NCI-H1694 treated with DMSO at 0.1 percent for 48 hours (cell line): ENCODE measurements at regions not wholly inside any gene's neighbourhood (a gene's known extent, or its start where the extent isn't known, plus 50 kb on each side); places are given as distances from the start of the nearest gene placed in this dataset.
"Not testable (repeated sequence)": the region's sequence is repeated elsewhere in the genome, so short reads cannot be mapped to it uniquely, and the experiment has no call there.

Source experiments
- DNase-seq: peaks from one replicate; lab custom pipeline; 2025; lab: John Stamatoyannopoulos, UW

DNA sequence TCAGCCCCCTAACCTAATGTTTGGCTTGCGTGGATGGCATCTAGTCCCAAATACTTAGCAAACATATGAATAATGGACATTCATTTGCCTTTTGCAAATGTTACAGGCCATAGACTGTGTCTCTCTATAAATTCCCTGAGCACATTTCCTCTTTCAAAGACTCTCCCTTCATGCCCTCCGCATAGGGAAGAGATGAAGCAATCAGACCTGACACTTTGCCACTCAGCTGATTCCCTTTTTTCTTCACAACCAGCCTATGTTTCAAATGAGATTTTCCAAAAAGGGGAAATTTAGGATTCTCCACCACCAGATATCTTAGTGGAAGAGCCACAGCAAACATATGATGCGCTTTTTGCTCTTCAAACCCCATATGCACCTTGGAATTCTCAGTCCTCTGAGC, 453.7 kb downstream of the STK39 start:
- no peak for DNase-seq

DNA sequence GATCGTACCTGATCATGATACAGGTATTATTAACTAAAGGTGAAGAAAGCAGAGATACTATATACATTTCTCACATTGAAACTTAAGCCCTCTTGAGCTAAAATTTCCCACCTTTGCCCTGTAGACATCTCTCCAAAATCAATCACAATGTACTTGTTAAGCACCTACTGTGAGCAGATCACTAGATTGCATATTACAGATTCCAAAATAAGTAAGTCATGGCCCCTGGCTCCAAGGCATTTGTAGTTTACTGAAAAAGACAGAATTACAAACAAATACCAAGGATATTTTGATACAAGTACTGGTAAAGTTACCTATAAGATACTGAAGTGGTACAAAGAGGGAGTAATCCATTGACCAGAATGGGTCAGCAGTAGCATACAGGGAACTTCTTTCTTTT, 455.3 kb downstream of the STK39 start:
- DNase-seq, result no peak

DNA sequence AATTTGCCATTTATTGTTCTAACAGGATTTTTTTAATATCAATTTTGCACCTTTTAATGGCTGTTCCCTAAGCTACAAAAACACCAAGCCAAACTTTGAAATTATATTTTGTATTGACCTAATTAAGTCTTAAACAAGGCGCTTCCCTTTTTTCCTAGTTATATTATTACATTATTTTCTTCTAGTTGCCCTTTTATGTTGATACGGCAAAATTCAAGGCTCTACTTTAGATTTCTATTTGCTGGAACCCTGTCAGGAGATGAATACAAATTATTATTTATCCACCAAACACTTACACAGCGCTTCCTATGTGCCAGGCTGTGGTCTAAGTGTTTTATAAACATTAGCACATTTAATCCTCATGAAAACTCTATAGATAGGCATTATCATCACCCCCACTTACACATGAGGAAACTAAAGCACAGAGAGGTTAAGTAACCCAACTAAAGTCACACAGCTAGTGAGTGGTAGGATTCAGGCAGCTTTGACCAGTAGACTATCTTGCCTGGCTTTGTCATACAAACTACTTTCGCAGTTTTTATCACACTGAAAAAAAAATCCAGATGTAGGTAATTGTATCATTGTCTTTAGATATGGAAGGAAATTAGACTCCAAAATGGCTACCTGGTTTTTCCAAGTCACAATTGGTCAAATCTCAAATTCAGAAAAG, 456.5 kb downstream of the STK39 start:
- DNase-seq, result no peak

DNA sequence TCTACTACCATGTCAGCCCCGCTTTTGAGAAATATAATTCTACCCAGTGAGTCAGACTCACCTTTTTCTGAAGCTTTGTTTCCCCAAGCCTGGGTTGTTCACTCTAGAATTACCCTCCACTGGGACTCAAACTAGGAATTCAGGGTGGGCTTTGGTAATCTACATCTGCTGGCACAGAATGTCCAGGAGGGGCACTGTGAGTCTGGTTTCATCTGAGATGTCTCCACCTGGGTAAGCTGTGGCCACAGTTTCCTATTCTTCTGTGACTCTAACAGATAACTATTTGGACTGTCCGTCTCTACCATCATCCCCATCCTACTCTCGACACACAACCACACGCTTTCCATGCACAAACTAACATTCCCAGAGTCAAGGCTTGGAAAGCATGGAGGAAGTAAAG, 457.2 kb downstream of the STK39 start:
- DNase-seq, result no peak

DNA sequence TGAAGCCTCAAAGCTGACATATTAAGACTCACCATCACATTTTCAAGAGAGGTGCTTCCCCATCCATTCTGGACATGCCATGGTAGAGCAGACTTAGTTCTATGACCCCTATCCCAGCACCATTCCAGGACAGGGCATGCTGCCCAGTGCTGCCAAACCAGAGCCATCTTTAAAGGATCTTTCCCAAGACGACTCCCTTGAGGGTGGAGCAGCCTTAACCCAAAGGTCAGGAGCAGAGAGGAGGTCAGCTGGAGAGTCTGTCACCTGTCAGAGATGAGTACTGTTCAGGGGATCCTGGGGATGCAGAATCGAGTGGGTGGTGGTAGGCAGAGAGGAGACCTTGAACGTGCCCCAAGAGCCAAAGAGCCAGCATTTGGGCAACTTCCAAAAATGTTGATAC, 459.8 kb downstream of the STK39 start:
- no peak for DNase-seq

DNA sequence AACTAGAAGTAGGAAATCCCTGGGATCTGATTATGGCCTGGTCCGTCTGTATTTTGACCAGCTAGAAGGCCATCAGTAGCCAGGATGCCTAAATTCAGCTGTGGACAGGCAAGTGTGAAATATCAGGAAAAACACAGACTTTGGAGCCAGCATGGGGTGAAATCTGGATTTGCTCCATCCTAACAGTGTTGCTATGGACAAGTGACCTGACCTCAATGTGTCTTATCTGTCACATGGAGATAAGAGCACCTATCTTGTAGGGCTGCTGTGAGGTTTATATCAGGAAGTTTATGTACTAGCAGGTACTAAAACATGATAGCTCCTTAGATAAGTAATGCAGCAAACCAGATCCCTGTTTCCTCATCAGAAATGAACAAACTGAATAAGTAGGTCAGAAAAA, 460.4 kb downstream of the STK39 start:
- no peak for DNase-seq

DNA sequence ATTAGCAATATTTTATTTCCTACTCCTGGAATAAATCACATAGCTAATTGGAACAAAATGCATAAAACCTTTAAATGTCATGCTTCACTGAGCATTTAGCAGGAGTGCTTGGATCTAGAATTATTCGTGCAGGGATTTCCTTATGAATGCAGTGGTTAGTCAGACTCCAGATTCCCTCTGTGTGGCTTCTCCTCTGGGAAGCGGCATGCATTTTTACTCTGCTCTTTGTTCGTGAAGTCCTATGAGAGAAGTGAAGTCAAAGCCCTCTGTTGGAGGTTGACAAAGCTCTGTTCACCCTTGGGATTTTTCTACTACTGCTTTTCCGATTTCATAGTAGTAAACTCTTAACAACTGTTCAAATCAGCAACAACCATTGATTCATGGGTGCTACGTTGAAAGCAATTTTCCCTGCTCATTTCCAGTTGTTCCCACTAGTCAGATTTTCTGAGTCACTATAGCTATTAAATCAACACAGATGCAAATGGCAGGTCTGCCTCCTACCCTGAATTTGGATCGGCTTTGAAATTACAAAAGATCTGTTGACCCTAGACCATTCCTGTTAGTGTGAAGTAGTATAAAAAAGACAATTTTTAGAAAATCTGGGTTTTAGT, 461.7 kb downstream of the STK39 start:
- DNase-seq, result no peak

DNA sequence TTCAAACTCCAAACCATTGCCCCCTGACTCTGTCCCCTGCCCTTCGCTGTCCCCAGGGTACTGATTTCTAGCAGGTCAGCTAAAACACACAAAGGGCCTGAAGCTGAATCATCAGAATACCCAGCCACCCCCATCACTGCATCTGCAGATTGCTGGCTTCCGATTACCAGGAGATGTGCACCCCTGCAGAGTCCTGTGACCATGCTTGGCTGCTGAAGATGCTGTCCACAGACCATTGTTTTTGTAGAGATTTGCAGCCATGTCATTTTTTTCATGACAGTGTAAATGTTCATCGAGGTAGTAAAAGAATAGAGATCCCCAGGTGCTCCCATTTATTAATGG, 463.3 kb downstream of the STK39 start:
- no peak for DNase-seq

DNA sequence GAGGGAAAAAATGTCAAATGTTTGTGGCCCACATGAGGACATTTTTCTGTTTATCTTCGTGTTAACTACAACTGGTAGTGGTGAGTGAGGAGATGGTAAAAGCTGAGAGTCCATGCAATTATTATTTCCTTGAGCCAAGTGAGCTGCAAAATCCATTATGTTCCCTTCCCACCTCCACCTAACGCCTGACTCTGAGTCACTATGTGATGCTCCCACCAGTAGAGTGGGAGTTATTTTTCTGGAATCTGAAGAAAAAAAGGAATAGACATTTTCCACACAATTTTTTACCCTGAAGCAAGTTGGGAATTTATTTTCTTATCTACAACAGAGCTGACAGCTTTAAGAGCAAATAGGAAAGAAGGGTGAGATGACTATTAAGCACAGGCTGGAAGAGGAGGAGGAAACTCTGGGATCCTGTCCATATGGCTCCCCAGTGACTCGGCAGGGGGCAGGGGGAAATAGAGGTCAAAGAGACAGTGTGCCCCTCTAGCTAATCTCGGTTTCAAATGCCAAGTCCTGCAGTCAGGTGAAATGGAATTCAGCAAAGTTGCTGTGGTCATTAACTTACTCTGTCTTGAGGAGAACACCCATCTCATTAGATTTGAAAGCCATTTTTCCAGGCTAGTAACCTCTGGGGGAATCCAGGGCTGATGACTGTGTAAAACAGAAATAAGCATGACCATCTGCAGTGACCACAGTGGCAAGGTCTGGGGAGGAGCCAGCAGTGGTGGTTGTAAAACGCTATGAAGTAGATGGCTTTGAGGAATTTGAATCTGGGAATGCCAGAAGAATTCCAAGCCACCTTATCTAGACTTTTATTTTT, 463.9 kb downstream of the STK39 start:
- DNase-seq, result no peak

DNA sequence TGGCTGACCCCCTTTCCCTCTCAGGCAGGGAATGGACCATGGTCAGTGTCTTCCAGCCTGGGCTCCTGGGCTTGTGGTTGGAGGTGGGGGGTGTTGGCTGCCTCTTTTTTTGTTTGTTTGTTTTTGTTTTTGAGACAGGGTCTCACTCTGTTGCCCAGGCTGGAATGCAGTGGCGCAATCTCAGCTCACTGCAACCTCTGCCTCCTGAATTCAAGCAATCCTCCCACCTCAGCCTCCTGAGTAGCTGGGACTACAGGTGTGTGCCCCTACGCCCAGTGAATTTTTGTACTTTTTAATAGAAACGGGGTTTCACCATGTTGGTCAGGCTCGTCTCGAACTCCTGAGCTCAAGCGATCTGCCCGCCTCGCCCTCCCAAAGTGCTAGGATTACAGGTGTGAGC, 465.8 kb downstream of the STK39 start:
- not testable (repeated sequence) for DNase-seq

DNA sequence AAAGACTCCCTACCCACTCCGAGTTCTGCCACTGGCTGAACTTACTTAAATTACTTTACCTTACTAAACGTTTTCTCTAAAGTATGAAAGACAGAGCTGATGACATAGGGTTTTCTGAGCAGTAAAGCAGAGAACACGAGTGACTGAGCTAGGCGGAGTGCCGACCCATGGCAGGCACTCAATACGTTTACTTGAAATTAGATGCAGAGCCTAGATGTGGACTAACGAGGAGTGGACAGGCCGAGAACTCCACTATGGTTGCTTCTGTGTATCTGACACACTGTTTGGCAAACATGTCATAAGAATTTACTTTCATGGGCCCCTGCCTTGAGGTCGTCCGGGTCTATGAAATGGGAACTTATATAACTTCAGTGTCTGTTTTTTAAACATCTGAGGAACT, 471.0 kb downstream of the STK39 start:
- no peak for DNase-seq

DNA sequence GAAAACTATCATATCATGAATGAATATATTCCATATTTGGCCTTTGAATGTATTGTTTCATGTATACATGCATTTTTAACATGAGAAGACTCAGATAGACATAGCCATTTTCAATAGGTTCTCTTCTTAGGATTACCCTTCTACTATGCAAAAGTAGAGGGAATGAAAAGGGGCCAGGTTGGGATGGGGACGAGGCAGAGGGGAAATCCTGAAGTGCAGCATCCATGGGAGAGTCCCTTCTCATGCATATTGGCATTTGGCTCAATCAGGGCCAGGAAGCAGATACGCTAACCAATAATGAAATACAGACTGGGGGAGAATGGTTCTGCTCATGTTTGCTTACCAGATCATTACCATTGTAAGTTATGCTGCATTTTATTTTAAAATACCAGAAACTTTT, 475.8 kb downstream of the STK39 start:
- DNase-seq, result no peak

DNA sequence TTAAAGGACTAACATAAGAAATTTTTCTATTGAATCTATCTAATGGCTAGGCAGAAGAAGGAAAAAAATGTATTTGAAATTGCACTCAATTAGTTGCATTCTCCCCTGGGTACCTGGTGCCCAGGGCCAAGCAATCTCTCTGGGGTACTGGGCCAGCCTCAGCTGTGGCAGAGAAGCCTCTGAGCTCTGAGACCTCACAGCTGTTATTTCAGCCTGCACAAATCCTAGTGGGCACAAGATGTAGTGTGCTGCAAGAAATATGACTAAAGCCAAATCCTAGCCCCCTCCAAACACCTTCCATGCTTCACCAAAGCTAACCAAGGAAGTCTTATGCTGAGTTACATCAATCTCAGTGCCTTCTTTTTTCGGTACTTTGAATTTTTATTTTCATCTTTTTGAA, 478.4 kb downstream of the STK39 start:
- no peak for DNase-seq

DNA sequence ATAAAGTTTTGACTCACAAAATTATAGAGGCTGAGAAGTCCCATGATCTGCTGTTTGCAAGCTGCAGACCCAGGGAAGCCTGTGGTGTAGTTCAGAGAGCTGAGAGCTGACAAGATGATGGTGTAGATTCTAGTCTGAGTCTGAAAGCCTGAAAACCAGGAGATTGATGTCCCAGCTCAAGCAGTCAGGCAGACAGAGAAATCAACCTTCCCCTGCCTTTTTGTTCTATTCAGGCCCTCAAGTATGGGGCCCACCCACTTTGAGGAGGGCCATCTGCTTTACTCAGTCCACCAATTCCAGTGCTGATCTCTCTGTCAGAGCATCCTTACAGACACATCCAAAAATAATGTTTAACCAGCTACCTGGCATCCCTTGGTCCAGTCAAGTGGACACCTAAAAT, 479.6 kb downstream of the STK39 start:
- DNase-seq, result no peak

DNA sequence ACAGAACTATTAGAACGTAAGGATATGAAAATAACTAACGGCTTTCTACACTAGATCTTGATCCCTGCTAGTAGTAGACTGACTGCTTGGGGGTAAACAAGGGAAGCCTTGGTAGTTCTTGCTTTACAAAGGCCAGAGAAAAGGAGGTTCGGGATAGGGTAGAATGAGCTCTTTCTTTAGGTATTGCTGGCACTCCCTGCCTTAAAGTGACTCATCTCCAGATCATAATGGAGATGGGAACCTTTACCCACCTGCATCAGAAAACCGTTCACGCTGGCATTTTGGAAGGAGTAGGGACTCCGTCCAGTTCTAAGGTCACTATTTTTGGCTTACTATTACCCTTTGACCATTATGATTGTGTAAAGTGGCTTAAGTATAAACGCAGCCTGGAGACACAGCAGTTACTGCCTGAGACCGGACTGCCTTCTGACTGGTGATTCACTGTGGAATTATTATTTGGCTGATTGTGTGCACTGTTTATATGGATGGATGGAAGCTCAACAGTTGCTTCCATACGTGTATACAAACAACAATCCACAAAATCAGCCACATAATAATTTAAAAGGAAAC, 482.5 kb downstream of the STK39 start:
- DNase-seq, result no peak

DNA sequence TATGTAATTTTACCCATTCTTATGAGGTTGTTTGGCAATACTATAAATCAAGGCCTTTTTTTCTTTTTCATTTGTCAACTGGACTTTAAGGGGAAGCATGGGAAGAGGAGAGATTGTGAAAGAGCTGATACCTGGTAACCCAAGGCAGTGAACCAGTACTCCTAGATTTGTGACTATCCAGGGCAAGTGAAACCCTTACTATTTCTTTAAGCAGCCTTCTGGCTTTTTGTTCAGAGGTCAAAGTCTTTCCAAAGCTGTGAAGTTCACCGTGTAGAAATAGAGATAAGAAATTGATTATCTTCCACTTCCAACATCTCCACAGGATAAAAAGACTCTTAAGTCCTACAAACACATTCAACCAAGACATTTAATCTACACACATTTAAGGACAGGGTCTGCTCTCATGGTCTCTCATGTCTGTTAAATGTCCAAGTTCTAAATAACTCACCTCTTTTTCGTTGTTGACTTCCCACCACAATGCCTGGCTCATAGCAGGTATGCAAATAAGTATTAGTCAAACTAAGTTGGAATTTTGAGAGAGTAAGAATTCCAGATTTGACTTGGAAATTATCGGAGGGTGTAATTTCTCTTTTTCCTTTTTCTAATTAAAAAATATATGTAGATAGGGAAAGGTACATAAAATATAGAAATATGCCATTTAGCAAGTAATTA, 485.8 kb downstream of the STK39 start:
- DNase-seq, result no peak

DNA sequence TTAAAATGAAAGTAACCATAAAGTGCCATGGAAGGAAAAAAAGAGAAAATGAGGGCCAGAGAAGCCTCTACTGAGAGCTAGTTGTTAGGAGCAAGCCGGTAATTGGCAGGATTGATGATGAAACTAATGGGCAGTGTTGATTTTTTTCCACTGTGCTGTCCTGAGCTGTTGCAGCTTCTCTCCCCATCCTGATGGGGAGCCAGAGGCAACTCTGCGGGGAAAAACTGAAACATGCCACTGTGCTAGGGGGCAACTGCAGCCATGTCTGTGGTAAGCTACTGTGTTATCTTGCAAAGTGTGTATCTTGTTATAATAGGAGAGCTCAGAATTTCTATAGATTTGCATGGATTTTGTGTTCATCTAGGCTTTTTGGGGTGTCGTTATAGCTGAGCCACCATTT, 487.9 kb downstream of the STK39 start:
- no peak for DNase-seq

DNA sequence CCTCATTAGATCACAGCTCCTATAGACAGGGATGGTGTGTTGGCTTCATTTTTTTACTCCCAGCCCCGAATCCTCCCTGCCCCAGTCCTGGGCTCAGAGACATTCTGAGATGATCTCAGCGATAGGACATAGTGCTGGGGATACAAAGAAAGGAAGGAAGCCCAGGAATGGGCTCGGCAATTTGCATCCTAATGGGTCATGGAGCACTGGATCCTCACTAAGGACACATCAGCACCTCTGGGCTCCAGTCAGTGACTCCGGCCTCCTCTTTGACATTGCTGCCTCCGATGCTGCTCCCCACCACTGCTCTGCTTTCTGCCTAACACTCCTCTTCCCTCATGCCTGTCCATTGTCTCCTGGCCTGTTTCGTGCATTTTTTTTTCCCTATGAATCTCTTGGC, 489.1 kb downstream of the STK39 start:
- DNase-seq, result no peak

DNA sequence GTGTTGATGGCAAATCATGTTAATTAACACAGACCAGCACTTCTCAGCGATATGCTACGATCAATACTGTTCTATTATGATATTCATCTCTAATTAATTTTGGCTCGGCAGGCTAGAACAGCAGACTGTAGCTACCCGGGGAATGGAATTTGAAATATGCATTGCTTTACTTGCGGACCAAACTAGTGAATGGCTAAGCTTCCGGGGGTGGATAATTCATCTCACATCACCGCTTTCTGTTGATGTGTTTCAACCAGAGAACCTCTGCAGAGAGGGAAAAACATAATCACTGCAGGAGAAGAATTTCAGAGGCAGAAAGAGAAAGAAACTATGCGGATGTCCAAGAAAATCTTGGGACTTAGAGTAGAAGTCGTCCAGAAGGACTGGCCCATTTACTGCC, 490.9 kb downstream of the STK39 start:
- DNase-seq, result no peak

DNA sequence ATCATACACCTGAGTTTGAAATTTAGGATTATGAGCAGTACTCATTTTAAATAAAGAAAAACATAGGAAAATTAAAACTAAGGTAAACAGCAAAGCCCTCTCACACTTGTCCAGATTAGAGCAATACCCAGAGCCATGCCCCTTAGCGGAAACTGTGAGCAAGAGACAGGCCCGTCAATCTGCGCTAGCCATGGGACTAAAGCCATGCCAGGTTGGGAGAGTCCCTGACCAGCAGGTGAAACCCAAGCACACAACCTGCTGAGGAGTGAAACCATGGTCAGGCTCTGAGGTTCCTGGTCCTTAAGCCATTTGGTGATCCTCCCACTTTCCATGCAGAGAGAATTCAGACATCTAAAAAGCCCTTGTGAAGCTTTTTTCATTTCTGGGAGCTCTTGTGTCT, 494.3 kb downstream of the STK39 start:
- DNase-seq, result no peak

DNA sequence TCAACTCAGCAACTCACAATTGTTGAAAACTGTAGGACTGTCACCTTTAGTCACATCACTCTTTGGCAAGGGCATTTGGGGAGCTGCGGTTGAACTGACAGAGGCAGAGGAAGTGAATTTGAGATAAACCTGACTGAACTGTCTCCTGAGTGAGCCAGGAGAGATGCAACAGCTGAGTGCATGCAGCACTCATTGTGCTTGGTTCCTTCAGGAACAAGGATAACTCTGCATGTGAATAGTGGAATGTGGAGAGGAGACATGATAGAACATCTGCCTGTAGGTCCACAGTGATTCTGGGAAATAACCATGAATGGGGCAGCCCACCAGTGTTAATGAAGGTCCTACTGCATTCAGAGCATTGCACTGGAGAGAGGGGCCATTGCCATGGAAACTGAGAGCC, 494.7 kb downstream of the STK39 start:
- DNase-seq, result no peak

DNA sequence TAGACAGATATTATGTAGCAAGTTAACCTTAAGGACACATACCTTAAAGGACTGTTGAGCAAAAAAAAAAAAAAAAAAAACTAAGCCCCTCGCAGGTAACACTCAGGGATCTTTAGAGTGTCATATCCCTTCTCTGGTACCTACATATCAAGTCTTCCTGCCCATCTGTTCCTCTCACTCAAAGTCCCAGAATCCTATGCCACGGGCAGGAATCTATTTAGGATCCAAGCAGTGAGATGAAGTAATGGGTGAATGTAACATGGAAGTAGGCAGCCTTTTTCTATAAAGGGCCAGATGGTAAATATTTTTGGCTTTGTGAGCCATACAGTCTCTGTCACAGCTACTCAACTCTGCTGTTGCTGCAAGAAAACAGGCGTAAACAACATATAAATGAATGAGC, 496.7 kb downstream of the STK39 start:
- DNase-seq, result peak; percentile 67

DNA sequence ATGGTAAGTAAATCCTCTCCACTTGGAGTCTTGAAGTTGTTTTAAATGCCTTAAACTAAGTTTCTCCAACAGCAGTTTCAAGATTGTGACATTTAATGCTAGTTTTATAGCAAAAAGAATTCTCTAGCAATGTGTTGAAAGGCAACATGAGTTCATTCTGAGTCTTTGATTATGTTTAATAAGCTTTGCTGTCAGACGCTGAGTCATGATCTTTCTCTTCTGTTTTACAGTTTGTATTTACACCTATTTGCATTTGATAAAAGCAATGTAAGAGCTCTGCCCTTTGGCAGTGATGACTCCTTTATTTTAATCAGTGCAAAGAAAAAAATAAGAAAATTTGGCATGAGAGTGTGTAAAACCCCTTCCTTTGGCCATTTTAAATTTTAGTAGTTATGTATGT, 497.7 kb downstream of the STK39 start:
- DNase-seq, result no peak
